Loucy (cell line): ENCODE measurements at regions not wholly inside any gene's neighbourhood (a gene's known extent, or its start where the extent isn't known, plus 50 kb on each side); places are given as distances from the start of the nearest gene placed in this dataset.

ENCODE experiments used
- CTCF ChIP-seq: fragments of 200-600 bp; sonication (generic); conservative IDR thresholded peaks from 2 replicates; pipeline ENCODE4 v1.5.1; 2014; ENCODE audit warnings: mild to moderate bottlenecking, antibody characterized with exemption, low read length
- EZH2phosphoT487 ChIP-seq: fragments of 200-600 bp; IDR thresholded peaks from 2 replicates; pipeline ENCODE4 v1.6.1; 2018; ENCODE audit warnings: antibody characterized with exemption, mild to moderate bottlenecking, moderate library complexity, borderline replicate concordance

GRCh38 chr3:117409256-117409655 lies 699.7 kb downstream of the TUSC7 start:
- TF ChIP-seq CTCF (no peak), EZH2phosphoT487 (no peak)
